ENCODE measurements at regions not wholly inside any gene's neighbourhood (a gene's known extent, or its start where the extent isn't known, plus 50 kb on each side); places are given as distances from the start of the nearest gene placed in this dataset.

DNA sequence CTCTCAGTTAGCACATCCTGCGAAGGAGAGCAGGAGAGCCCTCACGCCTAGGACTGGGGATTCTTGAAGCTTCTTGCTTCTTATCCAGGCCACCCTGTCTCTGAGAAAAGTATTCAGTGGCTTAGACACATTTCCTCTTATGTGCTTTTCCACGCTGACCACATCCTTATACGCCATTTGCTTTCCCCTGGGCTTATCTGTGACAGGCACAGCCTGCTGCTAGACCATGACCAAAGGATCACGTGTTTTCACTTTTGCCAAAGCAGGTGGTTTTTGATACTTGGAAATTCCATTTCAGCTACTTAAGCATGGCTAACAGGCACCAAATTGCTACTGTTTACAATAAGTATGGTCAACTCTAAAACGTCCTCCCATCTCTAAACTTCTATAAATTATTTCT is 587.4 kb downstream of the AACS start:
- no peak for DNase-seq (ENCODE audit: low spot score)
- Histone ChIP-seq H4K8ac (ENCODE audit: low read depth, low read length) (no peak overlapping the region), H2BK5ac (ENCODE audit: low read length) (no peak overlapping the region), H3K79me1 (ENCODE audit: low read depth, low read length) (no peaks in the 10 kb centered on the region), H3K4me3 (ENCODE audit: low read length in 2 of 2) (no peak overlapping the region), H2BK12ac (ENCODE audit: low read length) (no peak overlapping the region), H4K91ac (ENCODE audit: low read depth, low read length, poor library complexity) (no peak overlapping the region), H2BK120ac (ENCODE audit: low read depth, low read length) (no peak overlapping the region), H3K14ac (ENCODE audit: low read length) (no peak overlapping the region), H3K23ac (ENCODE audit: low read depth, low read length, poor library complexity) (no peak overlapping the region), H3K4me2 (ENCODE audit: insufficient read depth, low read length, poor library complexity, severe bottlenecking) (no peak overlapping the region), H2AFZ (ENCODE audit: low read length) (no peak overlapping the region), H3K9me3 (replicated peaks in 1 of 2; ENCODE audit: control insufficient read depth in 2 of 2, insufficient read depth in 1 of 2, low read depth in 1 of 2, low read length in 2 of 2) (no peaks in the 10 kb centered on the region), H3K4me1 (ENCODE audit: control insufficient read depth in 2 of 2, insufficient read depth in 1 of 2, low read depth in 1 of 2, low read length in 2 of 2) (peaks cover 0 to 1% of the 10 kb centered on the region in 2 donors), H2AK5ac (ENCODE audit: low read depth, low read length) (no peak overlapping the region), H3K4ac (ENCODE audit: low read length) (no peak overlapping the region), H3K27ac (replicated peaks; ENCODE audit: low read length) (no peak overlapping the region), H2BK15ac (ENCODE audit: low read length) (no peak overlapping the region), H3K9ac (ENCODE audit: low read depth, low read length, poor library complexity) (no peak overlapping the region), H3K36me3 (replicated peaks in 1 of 2; ENCODE audit: control insufficient read depth in 2 of 2, insufficient read depth in 2 of 2, low read length in 2 of 2) (peaks cover 0 to 5% of the 10 kb centered on the region in 2 donors), H3K18ac (ENCODE audit: low read length) (no peak overlapping the region), H3K27me3 (ENCODE audit: control insufficient read depth in 3 of 3, insufficient read depth in 3 of 3, low read depth in 1 of 3, low read length in 3 of 3) (no peaks in the 10 kb centered on the region)
- WGBS, 2 donors (ENCODE audit: extremely low coverage in 2 of 2, insufficient read length in 2 of 2, insufficient replicate concordance in 1 of 2) = no CpG with 5 or more reads among the region's 6 CpGs

DNA sequence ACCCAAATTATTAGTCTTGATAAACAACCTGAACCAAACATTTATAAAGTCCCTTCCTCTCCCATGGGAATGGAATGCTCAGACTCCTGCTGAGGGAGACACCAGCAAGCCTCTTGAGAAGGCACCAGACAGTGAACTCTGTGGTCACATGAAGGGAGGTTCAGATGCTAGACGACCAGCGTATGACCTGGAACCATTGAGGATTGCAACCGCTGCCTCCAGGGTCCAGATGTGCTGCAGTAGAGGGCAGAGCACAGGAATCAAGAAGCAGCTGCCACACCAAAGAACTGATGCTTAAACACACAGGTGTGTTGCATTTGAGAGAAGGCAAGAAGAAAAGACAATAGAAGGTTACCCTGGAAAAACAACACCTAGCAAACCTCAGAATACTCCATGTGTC is 592.4 kb downstream of the AACS start:
- Histone ChIP-seq H3K4me3 (ENCODE audit: low read length in 2 of 2) (no peak overlapping the region), H2BK15ac (ENCODE audit: low read length) (no peak overlapping the region), H2AK5ac (ENCODE audit: low read depth, low read length) (no peak overlapping the region), H3K9ac (ENCODE audit: low read depth, low read length, poor library complexity) (no peak overlapping the region), H2BK12ac (ENCODE audit: low read length) (no peak overlapping the region), H3K4me2 (ENCODE audit: insufficient read depth, low read length, poor library complexity, severe bottlenecking) (no peak overlapping the region), H2BK120ac (ENCODE audit: low read depth, low read length) (no peak overlapping the region), H3K18ac (ENCODE audit: low read length) (no peak overlapping the region), H2BK5ac (ENCODE audit: low read length) (no peak overlapping the region), H3K36me3 (replicated peaks in 1 of 2; ENCODE audit: control insufficient read depth in 2 of 2, insufficient read depth in 2 of 2, low read length in 2 of 2) (no peaks in the 10 kb centered on the region), H3K4me1 (ENCODE audit: control insufficient read depth in 2 of 2, insufficient read depth in 1 of 2, low read depth in 1 of 2, low read length in 2 of 2) (no peaks in the 10 kb centered on the region), H4K8ac (ENCODE audit: low read depth, low read length) (no peak overlapping the region), H3K23ac (ENCODE audit: low read depth, low read length, poor library complexity) (no peak overlapping the region), H3K27ac (replicated peaks; ENCODE audit: low read length) (no peak overlapping the region), H3K4ac (ENCODE audit: low read length) (no peak overlapping the region), H3K27me3 (ENCODE audit: control insufficient read depth in 3 of 3, insufficient read depth in 3 of 3, low read depth in 1 of 3, low read length in 3 of 3) (no peaks in the 10 kb centered on the region), H3K79me1 (ENCODE audit: low read depth, low read length) (no peaks in the 10 kb centered on the region), H3K9me3 (replicated peaks in 1 of 2; ENCODE audit: control insufficient read depth in 2 of 2, insufficient read depth in 1 of 2, low read depth in 1 of 2, low read length in 2 of 2) (no peaks in the 10 kb centered on the region), H4K91ac (ENCODE audit: low read depth, low read length, poor library complexity) (no peak overlapping the region), H3K14ac (ENCODE audit: low read length) (no peak overlapping the region), H2AFZ (ENCODE audit: low read length) (no peak overlapping the region)
- DNase-seq (ENCODE audit: low spot score) = no peak
- WGBS, 2 donors (ENCODE audit: extremely low coverage in 2 of 2, insufficient read length in 2 of 2, insufficient replicate concordance in 1 of 2) = no CpG with 5 or more reads among the region's 3 CpGs

DNA sequence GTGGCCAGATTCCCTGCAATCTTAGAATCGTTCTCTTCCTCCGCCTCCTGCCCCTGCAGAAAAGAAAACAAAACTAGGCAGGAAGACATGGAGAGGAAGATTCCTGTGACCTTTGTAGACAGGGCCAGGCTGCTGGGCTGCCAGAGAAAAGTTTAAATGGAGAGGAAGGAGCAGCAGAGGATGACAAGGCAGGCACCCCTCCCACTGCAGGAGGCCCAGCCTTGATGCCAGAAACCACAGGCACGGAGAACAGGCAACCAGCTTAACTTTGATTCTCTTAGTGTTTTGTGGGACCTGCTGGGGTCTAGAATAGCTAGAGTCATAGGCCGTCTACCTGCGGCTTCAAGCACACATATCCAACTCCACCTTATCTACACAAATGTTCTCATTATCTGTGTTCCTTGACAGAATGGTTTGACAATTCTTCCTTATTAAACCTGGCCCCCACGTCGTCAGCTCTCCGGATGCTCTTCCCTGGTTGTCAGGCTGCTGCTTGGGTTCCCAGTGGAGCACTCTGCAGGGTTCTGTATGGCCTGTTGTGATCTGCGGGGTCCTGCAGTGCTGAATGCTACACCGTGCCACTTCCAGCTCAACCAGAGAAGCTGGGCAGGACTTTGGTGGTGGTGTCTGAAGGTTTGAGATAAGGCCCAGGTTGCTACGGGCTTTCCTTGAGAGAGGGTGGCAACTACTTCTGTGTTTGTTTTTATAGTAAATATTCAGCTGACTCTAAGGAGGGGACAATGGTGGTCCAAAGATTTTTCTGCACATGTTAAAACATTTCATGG is 609.5 kb downstream of the AACS start:
- Histone ChIP-seq H3K18ac (ENCODE audit: low read length) (peak overlapping the region; percentile 49), H3K4ac (ENCODE audit: low read length) (no peak overlapping the region), H2BK120ac (ENCODE audit: low read depth, low read length) (no peak overlapping the region), H2BK5ac (ENCODE audit: low read length) (peak overlapping the region; percentile 42), H2AFZ (ENCODE audit: low read length) (no peak overlapping the region), H3K4me1 (ENCODE audit: control insufficient read depth in 2 of 2, insufficient read depth in 1 of 2, low read depth in 1 of 2, low read length in 2 of 2) (peaks cover 0 to 7% of the 10 kb centered on the region in 2 donors), H3K14ac (ENCODE audit: low read length) (no peak overlapping the region), H3K27me3 (ENCODE audit: control insufficient read depth in 3 of 3, insufficient read depth in 3 of 3, low read depth in 1 of 3, low read length in 3 of 3) (no peaks in the 10 kb centered on the region), H3K4me3 (ENCODE audit: low read length in 2 of 2) (no peak overlapping the region), H2BK15ac (ENCODE audit: low read length) (peak overlapping the region; percentile 3), H3K27ac (replicated peaks; ENCODE audit: low read length) (no peak overlapping the region), H2AK5ac (ENCODE audit: low read depth, low read length) (no peak overlapping the region), H3K79me1 (ENCODE audit: low read depth, low read length) (no peaks in the 10 kb centered on the region), H4K8ac (ENCODE audit: low read depth, low read length) (no peak overlapping the region), H3K23ac (ENCODE audit: low read depth, low read length, poor library complexity) (no peak overlapping the region), H2BK12ac (ENCODE audit: low read length) (peak overlapping the region; percentile 46), H3K9me3 (replicated peaks in 1 of 2; ENCODE audit: control insufficient read depth in 2 of 2, insufficient read depth in 1 of 2, low read depth in 1 of 2, low read length in 2 of 2) (no peaks in the 10 kb centered on the region), H3K36me3 (replicated peaks in 1 of 2; ENCODE audit: control insufficient read depth in 2 of 2, insufficient read depth in 2 of 2, low read length in 2 of 2) (no peaks in the 10 kb centered on the region), H3K9ac (ENCODE audit: low read depth, low read length, poor library complexity) (no peak overlapping the region), H4K91ac (ENCODE audit: low read depth, low read length, poor library complexity) (no peak overlapping the region), H3K4me2 (ENCODE audit: insufficient read depth, low read length, poor library complexity, severe bottlenecking) (no peak overlapping the region)
- DNase-seq (ENCODE audit: low spot score) = no peak
- no CpG with 5 or more reads among the region's 11 CpGs for WGBS, 2 donors (ENCODE audit: extremely low coverage in 2 of 2, insufficient read length in 2 of 2, insufficient replicate concordance in 1 of 2)

DNA sequence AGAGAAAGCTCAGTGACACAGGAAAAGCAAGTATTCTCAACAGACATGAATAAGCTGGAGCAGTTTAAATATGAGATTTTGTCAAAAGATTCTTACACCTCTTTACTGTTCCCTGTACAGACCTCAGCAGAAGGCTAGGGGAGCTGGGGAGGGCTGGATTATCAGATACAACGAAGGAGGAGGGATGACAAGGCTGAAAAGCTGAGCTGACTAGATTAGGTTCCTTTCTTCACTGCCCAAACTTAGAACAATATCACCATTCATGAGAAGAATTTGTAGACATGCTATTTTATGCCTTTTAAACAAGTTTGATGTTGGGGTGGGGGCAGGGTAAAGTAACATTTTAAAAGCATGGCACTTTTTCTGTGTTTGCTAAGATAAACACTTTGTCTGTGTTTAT is 611.1 kb downstream of the AACS start:
- H3K18ac ChIP-seq (ENCODE audit: low read length) = no peak overlapping the region
- H3K23ac ChIP-seq (ENCODE audit: low read depth, low read length, poor library complexity) = no peak overlapping the region
- no peak overlapping the region for H3K4me2 ChIP-seq (ENCODE audit: insufficient read depth, low read length, poor library complexity, severe bottlenecking)
- H2BK120ac ChIP-seq (ENCODE audit: low read depth, low read length) = no peak overlapping the region
- H2BK5ac ChIP-seq (ENCODE audit: low read length) = no peak overlapping the region
- H3K14ac ChIP-seq (ENCODE audit: low read length) = no peak overlapping the region
- no peak overlapping the region for H3K4ac ChIP-seq (ENCODE audit: low read length)
- H3K9ac ChIP-seq (ENCODE audit: low read depth, low read length, poor library complexity) = no peak overlapping the region
- H3K27ac ChIP-seq (replicated peaks; ENCODE audit: low read length) = no peak overlapping the region
- H3K4me3 ChIP-seq (ENCODE audit: low read length in 2 of 2) = no peak overlapping the region
- no peaks in the 10 kb centered on the region for H3K36me3 ChIP-seq (replicated peaks in 1 of 2; ENCODE audit: control insufficient read depth in 2 of 2, insufficient read depth in 2 of 2, low read length in 2 of 2)
- peaks cover 0 to 7% of the 10 kb centered on the region in 2 donors for H3K4me1 ChIP-seq (ENCODE audit: control insufficient read depth in 2 of 2, insufficient read depth in 1 of 2, low read depth in 1 of 2, low read length in 2 of 2)
- no peak overlapping the region for H2AFZ ChIP-seq (ENCODE audit: low read length)
- no peaks in the 10 kb centered on the region for H3K9me3 ChIP-seq (replicated peaks in 1 of 2; ENCODE audit: control insufficient read depth in 2 of 2, insufficient read depth in 1 of 2, low read depth in 1 of 2, low read length in 2 of 2)
- no peak for DNase-seq (ENCODE audit: low spot score)
- no CpG with 5 or more reads among the region's 1 CpG for WGBS, 2 donors (ENCODE audit: extremely low coverage in 2 of 2, insufficient read length in 2 of 2, insufficient replicate concordance in 1 of 2)
- no peak overlapping the region for H4K8ac ChIP-seq (ENCODE audit: low read depth, low read length)
- no peak overlapping the region for H2AK5ac ChIP-seq (ENCODE audit: low read depth, low read length)
- H2BK15ac ChIP-seq (ENCODE audit: low read length) = no peak overlapping the region
- no peaks in the 10 kb centered on the region for H3K79me1 ChIP-seq (ENCODE audit: low read depth, low read length)
- H4K91ac ChIP-seq (ENCODE audit: low read depth, low read length, poor library complexity) = no peak overlapping the region
- H3K27me3 ChIP-seq (ENCODE audit: control insufficient read depth in 3 of 3, insufficient read depth in 3 of 3, low read depth in 1 of 3, low read length in 3 of 3) = no peaks in the 10 kb centered on the region
- H2BK12ac ChIP-seq (ENCODE audit: low read length) = no peak overlapping the region
